Stimulated activated CD4-positive, alpha-beta T cell treated with anti-CD3 and anti-CD28 coated beads, TNF-alpha, amount 100 ng/mL, for 24 hours (primary cell): ENCODE measurements at regions not wholly inside any gene's neighbourhood (a gene's known extent, or its start where the extent isn't known, plus 50 kb on each side); places are given as distances from the start of the nearest gene placed in this dataset.

Source experiments
- DNase-seq, 3 experiments: peaks; one replicate each; pipeline ENCODE4 v3.0.0-alpha.2; 2020; ENCODE audit warnings: low read depth in 3 of 3

DNA sequence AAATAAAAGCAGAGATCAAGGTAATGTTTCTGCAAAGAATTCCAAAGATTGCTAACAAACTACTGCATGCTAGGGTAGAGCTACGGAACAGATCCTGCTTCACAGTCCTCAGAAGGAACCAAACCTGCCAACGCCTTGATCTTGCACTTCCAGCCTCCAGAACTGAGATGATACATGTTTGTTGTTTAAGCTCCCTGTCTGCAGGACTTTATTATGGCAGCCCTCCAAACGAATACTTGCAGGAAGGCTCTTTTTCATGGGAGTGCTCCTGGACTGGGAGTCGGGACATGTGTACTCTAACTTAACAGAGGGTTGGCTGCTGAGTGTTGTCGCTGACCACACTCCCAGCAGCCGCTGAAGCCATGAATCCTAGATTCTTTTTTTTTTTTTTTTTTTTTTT is 808.8 kb upstream of the EEF2KMT start:
- no peak for DNase-seq

DNA sequence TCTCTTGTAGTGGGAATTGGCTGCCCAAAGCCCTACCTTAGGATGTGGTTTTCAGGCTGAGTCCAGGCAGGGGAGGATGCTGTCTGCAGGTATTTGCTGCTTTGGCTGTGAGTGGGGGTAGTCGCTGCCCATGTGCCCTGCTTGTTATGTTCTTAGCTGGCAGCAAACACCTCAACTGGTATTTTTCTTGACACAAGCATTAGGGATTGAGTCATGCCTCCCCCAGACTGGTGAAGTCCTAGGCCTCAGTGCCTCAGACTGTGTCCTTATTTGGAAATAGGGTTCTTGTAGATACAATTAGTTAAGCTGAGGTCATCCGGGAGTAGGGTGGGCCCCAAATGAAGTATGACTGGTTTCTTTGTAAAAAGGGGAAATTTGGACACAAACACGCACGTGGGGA is 808.3 kb upstream of the EEF2KMT start:
- DNase-seq = no peak

DNA sequence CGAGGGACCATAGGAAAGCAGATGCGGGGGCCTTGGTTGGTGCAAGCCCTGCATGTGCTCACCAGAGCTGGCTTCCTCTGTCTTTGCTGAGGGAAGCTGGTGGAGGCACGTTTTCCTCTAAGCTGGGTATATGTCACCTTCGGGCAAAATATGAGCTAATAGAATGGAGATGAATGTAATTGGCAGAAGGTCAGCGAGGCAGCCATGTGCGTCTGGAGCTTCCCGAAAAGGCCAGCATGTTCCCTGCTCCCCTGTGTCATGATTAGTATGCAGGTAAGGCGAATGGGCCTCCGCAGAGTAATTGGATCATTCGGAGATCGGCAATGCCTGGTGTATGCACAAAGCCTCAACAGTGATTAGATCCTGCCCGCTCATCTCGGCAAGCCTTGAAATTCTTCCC is 806.2 kb upstream of the EEF2KMT start:
- no peak for DNase-seq

DNA sequence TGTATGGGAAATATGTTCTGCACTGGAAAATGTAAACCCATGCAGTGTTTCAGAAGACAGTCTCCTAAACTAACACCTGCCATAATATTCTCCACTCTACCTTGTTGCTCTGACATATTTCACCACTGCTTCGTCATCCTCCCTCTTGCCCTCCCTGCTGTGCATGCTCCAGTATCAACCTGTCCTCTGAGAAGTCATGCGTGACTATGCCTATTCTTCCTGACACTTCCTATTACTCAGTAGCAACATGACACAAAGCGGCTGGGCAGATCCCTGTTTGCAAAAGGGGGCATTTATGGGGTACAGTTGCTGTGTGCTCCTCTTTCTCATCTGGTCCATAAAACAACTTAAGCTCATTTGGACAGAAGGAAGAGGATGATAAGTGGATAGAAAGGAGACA is 805.6 kb upstream of the EEF2KMT start:
- no peak for DNase-seq

DNA sequence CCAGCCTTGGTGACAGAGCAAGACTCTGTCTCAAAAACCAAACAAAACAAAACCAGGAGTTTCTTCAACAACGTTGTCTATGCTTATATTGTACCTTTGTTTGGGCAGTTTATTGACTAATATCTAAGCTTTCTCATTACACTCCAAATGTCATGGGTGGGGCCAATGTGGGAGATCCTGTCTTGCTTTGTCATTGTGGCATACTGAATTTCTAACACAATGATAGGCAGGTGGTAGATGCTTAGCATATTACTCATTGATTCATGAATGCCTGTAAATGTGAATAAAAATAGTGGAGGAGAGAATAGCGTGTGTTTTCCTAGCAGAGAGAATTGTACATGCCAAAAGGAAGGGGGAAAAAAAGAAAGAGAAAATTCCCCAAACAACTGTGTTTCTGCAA is 802.5 kb upstream of the EEF2KMT start:
- no peak for DNase-seq

DNA sequence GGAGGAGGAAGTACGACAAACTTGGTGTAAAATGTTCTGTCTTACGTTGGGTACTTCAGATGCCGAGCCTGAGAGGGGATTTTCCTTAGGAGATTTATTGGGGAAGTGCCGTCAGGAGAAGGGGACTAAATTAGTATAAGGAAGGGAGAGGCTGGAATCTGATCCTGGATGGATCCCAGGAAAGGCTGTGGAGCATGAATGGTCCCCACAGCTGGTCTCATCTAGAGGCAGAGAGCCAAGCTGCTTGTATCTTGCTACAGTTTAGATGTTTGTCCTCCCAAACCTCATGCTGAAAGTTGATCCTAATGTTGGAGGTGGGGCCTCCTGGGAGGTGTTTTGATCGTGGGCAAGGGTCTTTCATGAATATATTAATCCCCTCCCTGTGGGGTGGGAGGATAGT is 798.4 kb upstream of the EEF2KMT start:
- DNase-seq = no peak

DNA sequence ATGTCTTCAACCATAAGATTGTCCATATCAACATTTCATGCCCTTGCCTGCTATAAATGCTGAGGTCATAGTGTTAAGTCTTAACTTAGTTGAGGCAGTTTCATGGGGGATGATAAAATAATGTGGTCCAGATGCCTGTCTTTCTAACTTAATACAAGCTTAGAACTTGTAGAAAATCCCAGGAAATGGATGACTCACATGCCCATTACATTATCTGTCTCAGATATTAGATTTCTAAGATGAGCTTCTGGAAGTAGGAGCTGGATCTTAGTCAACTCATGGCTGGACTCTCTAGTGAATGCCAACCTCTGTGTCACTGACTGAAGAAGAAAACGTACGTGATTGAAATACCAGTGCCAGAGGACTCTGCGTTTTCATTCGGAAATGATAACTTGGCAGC is 797.5 kb upstream of the EEF2KMT start:
- no peak for DNase-seq

DNA sequence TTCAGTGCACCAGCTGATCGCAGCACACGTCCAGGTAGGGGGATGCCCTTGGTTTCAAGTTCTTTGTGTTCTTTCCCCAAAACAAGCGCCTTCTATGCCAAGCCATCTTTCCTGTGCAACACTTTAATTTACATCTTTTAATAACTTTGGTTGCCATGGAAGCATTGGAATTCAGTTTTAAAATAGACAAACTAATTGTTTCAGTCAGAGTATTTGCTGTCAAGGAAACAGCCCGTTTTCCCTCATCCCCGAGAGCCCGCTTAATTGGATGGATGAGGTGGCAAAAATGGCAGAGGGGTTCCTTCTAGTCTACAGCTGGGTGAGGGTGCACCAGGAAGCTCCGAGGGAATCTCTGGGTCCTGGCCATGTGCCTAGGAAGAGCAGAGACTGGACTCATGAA is 793.7 kb upstream of the EEF2KMT start:
- no peak for DNase-seq

DNA sequence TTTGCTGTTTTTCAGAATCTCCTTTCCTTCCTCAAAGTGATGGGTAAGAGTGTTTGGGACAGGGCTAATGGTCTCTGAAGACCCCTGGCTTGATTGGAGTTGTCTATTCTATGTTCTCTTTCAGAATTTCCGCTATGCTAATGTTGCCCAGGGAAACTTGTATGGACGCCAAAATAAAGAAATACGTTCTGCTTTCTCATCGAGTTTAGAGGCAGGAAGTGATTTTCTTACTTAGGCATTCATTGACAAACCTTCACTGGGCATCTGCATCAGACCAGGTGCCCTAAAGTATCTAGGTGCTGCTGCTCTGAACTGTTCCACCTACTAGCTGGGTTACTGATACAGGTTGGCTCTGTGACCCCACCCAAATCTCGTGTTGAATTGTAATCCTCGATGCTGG is 787.9 kb upstream of the EEF2KMT start:
- DNase-seq = no peak

DNA sequence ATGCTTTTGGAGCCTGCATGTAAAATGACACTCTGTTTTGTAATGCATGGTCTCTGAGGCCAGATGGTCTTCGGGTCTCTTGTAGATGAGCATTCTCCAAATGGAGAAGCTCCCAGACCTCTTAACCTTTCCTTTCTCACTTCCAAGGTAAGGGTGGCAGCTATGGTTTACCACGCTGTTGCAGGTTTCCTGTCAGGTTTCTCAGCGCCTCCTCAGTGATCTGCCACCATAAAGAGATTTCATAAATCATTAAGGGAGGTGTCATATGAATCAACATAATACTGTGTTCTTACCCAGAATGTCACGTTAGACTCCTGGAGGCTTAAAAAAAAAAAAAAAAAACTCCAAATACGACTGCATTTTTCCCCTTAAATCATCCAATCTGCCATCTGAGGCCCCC is 787.4 kb upstream of the EEF2KMT start:
- DNase-seq = no peak

DNA sequence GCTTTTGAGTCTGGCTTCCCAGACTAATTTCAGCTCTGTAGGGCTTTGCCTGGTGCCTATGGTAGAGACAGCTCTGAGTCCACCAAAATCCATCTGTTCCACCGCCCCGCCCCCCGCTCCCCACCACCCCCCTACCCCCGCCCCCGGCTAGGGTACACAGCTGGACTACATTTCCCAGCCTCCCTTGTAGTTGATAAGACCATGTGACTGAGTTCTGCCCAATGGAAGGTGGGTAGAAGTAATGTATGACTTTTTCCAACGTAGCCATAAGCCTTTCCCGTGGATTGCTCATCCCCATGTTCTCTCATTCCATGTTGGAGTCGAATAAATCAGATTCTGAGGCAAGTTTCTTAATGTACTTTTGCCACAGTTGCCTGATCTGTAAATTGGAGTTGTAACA is 786.7 kb upstream of the EEF2KMT start:
- DNase-seq = no peak

DNA sequence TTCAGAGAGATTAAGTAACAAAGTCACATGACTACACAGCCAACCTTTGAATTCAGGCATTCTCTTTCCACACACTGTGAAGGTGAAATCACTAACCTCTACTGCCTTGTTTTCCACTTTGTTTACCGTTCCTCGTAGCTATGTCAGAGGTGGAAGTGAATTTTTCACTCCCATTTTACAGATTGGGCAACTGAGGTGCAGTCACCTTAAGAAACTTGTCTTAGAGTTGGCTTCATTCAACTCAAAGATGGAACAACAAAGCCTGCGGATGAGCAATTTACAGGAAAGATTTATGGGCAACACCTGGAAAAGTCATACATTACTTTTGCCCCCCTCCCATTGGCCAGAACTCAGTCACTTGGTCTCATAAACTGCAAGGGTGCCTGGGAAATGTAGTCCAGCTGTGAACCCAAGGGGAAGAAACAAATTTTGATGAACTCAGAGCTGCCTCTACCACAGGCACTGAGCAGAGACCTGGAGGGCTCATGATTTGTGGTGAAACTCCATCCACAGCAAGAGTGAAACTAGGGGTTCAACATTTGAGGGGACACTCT is 784.6 kb upstream of the EEF2KMT start:
- DNase-seq = no peak

DNA sequence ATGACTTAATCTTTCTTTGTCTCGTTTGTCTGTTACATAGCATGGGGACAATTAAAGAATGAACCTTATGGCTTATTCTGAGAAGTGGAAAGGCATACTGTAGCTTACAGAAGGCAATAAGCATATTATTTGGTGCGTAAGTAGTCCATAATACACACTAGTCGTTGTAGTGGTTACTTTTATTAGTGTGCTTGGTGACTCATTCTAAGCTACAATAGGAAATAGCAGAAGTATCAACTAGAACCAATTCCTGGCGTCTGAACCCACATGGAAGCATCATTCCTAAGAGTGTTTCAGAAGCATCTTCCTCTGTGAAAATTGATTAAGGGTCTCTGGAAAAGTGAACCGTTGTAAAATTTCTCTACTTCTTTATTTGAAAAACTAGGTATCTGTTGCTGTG is 777.8 kb upstream of the EEF2KMT start:
- no peak for DNase-seq

DNA sequence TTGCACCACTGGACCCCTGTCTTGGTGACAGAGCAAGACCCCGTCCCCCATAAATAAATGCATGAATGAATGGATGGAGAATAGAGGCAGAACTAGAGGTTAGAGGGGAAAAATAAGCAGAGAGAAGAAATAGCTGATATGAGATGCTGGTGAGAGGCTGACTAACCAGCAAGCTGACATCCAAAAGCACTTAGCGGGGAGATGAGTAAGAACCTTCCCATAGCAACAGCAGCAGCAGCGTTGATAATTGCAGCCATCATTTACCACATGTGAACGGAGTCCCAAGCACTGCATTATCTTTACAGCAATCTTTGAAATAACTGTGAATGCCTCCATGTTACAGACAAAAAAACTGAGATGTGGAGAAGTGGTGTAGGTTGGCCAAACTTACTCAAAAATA is 777.3 kb upstream of the EEF2KMT start:
- DNase-seq = no peak

DNA sequence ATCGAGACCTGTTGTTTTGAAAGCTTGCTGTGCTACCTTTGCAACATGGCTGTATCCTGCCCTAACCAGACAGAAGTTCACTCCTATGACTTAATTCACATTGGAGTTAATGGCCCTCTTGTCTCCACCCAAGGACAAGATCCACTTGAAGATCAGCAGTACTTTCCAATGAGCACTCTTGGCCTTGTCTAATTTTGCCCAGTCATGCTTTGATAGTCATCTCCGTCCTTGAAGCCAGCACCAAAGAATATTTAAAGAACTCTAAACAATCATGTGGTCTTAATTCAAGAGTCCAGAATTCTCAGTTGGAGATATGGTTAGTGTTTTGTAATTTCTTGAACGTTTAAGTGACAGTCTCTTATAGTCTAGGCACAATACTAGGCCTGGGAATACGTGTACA is 775.6 kb upstream of the EEF2KMT start:
- no peak for DNase-seq

DNA sequence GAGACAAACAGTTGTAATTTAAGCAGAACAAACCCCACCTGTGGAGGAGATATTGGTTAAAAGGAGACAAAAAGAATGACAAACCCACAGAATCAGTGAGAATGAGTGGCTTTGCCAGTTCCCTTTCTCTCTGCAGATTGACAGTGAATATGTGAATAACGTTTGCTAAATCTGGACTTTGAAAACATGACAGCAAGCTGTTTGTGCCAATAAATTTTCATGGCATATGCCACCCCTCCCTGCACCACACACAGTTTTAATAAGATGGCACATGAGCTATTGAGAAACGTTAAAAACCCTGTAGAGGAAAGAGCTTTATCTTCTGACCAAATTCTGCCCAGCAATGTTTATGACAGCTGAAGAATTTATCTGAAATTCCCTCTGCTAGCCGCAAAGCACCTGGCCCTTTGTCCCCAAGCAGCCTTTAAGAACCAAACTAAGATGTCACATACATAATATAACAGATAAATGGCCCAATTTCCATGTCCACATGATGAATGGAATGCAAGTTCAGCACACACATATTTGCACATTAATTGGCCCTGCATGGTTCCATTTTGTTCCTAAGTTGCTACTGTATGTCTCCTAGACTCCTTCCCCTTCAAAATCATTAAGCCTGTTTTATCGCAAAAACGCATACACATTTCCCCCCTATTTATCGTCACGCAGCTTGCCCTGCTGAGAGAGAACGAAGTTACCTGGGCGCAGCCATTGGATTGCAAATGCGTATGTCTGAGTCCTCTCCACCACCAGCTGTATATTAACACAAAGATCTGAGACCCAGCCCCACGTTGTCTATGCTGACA is 773.5 kb upstream of the EEF2KMT start:
- no peak for DNase-seq

DNA sequence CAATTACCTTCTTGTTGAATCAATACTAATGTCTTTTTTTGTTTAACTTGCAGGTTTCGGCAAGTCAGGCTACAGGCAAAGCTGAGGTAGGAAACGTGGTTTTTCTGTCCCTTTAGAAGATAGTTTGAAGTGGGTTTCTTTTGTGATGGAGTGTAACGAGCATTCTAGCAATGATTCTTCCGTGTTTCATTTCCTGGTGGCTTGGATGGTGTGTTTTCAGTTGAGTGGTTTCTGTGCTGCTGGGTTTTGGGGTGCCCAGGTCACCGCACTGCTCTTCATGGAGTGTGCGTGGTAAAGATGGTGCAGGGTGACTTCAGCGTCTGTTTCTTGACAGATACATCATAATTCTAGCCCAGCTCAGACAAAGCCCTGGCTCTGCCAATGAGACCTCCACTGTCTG is 769.7 kb upstream of the EEF2KMT start:
- no peak for DNase-seq

DNA sequence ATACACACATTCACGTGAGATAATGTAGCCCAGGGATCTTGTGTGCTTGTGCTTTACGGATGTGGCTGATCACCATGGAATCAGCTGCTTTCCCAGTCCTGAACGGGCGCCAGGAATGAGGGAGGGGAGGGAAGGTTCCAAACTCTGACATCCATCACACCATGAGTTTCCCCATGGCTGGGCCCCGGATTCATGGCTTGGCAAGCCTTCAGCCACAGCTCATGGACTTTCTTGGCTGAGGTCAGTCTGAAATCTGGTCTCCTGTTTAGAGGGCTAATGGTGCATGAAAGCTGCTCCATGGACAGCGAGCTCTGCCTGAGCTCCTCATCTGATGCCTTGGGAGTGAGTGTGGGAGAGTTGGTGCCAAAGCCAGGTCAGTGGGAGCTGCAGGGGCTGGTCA is 767.6 kb upstream of the EEF2KMT start:
- no peak for DNase-seq

DNA sequence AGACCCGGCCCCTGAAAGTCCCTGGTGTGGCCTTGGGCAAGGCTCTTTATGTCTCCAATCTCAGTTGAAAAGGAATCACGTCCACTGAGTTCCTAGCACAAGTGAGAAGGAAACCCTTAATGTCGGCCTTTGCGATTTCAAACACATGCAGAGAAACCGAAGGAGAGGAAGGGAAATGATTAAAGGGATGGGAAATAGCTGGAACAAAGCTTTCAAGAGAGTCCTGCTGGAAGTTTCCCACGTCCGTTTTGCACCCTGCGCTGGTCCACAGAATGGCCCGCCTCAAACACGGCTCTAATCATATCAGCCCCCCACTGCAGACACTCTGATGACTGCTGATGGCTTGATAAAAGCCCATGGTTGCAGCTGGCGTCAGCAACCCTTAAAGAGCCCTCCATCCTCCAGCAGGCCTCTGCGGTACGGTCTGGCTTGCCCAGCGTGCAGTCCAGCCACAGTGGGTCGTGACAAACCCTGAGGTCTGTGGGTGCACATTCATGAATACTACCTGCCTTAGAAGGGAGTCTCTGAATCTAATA is 765.5 kb upstream of the EEF2KMT start:
- DNase-seq = no peak

DNA sequence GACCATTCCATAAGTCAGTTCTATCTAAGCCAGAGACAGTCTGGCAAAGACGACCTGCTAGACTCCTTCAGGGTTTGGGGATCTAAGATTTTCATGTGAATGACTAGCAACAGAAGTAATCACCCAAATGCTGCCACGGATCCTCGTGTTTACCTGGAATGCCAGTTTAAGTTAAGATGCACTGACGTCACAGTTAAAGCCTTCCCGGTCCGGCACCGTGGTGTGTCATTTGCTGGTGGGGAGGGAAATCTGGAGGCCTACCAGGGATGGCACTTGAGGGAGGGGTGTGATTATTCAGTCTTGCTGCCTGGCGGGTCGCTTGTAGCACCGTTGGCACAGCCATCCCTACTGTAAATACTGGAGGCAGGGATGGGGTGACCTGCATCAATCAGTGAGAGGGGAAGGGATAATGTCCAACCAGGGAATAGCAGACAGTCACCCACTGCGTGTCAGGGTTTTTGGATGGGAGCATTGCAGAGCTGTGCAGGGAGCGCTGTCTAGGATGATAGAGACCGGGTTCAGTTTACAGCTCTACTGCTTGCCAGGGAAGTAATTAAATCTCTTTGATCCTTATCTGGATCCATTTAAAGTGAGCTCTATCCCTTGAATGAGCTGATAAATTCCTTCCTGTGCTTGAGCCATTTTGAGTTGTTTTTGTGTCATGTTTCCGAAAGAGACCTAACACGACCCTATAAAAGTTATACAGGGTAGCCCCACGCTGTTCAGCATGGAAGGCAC is 764.7 kb upstream of the EEF2KMT start:
- no peak for DNase-seq

DNA sequence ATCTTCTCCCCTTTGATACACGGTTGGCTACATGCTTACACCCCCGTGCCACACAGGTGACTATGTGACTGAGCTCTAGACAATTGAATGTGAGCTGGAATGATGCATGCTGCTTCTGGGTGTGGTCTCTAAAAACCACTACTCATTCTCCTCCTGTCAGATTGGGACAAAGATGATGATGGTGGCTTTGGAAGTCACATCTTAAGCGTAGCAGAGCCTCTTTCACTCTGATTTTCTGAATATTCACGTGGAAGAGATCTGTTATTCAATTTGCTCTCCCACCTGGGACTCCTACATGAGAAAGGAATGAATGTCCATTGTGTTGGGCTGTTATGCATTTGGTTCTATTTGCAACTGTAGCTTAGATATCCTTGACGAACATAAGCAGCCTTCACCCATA is 763.6 kb upstream of the EEF2KMT start:
- no peak for DNase-seq

DNA sequence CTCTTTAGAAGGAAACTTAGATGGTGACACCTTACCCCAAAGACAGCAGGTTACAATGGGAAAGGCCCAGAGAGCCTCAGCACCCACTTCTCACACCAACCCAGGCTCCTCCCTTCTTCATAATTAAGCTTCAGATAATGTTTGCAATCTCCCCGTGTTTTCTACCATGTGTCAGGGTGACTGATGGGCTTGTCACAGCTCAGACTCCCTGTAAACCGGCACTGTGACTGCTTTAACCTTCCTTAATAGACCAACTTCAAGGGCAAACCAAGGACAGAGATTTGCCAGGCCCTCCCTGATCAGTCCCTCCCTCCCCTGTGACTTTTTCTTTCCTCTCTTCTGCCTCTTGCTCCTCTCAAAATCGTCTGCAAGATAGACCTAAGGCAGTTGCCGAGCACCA is 760.6 kb upstream of the EEF2KMT start:
- no peak for DNase-seq

DNA sequence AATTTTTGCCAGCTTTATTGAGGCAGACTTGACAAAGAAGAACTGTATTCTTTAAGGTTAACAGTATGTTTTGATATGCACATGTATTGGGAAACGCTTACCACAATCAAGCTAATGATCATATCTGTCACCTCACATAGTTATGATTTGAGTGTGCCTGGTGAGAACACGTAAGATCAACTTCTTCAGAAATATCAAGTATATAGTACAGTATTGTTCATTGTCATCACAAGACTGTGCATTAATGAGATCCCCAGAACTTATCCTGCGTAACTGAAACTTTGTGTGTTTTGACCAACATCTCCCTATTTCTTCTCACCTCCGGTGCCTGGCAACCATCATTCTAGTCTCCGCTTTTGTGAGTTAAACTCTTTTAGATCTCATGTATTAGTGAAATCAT is 756.4 kb upstream of the EEF2KMT start:
- no peak for DNase-seq
